HG03196 (cell line): ENCODE measurements at regions not wholly inside any gene's neighbourhood (a gene's known extent, or its start where the extent isn't known, plus 50 kb on each side); places are given as distances from the start of the nearest gene placed in this dataset.
"Not testable (repeated sequence)": the region's sequence is repeated elsewhere in the genome, so short reads cannot be mapped to it uniquely, and the experiment has no call there.

Experiments
- ATAC-seq: cut with Tn5 transposase; IDR thresholded peaks from one replicate; pipeline ENCODE4 v1.9.1; 2021; ENCODE audit not compliant: unreplicated experiment

DNA sequence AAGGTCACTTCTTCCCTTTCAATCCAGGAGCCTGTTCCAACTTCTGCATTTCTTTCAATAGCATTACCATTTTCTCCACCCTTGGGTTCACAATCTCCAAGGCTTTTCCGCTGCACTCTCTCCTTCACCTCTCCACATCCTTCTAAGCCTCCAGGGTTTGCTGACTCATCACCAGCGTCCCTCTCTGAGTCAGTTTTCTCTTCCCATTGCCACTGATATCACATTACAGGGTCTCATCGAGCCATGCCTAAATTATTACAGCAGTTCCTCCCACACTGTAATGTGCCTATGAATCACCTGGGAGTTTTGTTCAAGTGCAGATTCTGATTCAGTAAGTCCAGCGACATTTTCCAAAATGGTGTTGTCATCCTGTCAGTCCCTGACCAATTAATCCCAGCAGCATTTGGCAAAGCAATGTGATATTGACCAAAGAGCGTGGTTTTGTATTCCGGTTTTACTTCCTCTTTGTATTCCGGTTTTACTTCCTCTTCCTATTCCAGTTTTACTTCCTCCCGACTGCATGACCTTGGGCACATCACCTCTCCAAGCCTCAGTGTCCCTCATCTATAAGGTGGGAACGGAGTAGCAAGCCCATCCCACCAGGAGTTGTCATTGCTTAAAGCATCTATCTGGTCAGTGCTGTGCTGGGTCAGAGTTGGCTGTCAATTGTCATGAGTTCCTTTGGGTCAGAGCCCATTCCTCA, 208.3 kb upstream of the NBPF12 start:
- not testable (repeated sequence) for ATAC-seq

- ATAC-seq = not testable (repeated sequence)
Measured at GRCh38 chr1:146715054-146715453, 223.1 kb upstream of the NBPF12 start.

GRCh38 chr1:146710838-146711521, 227.1 kb upstream of the NBPF12 start:
- not testable (repeated sequence) for ATAC-seq

- not testable (repeated sequence) for ATAC-seq
Measured at GRCh38 chr1:146709302-146709701, 228.8 kb upstream of the NBPF12 start.

- ATAC-seq = not testable (repeated sequence)
Measured at GRCh38 chr1:146704162-146704724, 233.9 kb upstream of the NBPF12 start.

DNA sequence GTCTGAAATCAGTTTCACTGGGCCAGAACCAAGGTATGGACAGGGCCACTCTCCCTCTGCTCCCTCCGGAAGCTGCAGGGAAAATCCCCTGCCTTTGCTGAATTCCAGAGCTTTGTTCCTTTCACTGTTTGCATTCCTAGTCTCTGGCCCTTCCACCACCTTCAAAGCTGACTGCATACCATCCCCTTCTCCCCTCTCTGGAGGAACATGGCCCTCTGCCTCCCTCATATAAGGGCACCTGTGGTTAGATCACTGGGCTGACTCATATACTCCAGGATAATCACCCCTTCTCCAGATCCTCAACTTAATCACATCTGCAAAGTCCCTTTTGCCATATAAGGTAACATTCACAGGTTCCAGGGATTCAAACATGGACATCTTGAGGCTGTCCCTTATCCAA, 236.8 kb upstream of the NBPF12 start:
- not testable (repeated sequence) for ATAC-seq

DNA sequence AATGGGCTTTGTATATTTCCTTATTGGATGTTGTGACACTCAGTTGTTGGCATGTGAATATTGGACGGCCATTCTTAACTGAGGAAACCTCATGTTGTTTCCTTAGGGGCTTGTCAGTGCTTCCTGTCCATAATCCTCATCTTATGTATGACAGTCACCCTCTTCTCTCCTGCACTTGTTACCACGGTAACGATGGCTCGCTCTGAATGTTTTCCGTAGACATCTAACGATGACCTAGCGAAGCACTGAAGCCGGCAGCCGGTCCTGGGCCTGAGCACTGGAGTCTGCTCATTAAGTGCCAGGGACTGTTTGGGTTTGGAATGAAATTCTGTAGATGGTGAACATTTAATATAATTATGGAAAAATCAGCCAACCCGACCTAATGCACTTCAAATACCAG, 242.7 kb upstream of the NBPF12 start:
- not testable (repeated sequence) for ATAC-seq

- not testable (repeated sequence) for ATAC-seq
Measured at GRCh38 chr1:146691798-146692197, 246.3 kb upstream of the NBPF12 start.

GRCh38 chr1:146688893-146689292, 249.2 kb upstream of the NBPF12 start:
- not testable (repeated sequence) for ATAC-seq

DNA sequence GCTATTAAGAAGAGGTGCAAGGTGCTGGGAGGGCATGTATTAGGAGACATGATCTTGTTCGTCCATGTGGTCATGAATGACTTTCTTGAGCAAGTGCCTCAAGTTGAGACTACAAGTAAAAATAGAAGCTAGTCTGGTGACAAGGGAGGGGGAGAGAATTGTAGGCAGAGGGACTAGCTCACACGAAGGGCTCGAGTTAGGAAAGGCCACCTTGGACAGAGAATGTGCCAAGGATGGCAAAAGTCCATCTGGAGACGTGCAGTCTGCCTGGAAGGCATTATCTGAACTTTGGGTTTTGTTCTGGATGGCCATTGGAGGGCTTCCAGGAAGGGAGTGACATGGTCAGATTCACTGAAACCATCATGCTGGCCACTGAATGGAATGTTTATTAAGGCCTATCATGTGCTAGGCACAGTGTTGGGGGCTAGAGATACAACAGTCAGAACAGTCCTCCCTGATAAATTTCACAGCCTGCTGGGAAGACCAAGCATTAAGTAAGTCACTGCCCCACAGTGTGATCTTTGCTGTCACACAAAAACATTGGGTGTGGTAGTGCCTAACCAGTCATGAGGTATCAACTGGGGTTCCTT, 251.3 kb upstream of the NBPF12 start:
- not testable (repeated sequence) for ATAC-seq

DNA sequence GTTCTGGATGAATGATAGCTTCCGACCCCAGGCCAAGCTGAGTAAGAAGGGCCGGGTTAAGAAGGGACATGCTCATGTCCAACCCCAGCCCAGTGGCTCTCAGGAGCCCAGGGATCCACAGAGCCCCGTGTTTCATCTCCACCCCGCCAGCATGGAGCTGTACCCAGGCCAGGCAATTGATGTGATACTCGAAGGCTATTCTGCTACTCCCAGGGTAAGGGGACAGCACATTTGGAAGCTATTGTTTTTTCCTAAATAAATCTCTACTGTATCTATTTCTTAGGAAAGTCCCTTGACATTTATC, 255.0 kb upstream of the NBPF12 start:
- ATAC-seq = not testable (repeated sequence)

DNA sequence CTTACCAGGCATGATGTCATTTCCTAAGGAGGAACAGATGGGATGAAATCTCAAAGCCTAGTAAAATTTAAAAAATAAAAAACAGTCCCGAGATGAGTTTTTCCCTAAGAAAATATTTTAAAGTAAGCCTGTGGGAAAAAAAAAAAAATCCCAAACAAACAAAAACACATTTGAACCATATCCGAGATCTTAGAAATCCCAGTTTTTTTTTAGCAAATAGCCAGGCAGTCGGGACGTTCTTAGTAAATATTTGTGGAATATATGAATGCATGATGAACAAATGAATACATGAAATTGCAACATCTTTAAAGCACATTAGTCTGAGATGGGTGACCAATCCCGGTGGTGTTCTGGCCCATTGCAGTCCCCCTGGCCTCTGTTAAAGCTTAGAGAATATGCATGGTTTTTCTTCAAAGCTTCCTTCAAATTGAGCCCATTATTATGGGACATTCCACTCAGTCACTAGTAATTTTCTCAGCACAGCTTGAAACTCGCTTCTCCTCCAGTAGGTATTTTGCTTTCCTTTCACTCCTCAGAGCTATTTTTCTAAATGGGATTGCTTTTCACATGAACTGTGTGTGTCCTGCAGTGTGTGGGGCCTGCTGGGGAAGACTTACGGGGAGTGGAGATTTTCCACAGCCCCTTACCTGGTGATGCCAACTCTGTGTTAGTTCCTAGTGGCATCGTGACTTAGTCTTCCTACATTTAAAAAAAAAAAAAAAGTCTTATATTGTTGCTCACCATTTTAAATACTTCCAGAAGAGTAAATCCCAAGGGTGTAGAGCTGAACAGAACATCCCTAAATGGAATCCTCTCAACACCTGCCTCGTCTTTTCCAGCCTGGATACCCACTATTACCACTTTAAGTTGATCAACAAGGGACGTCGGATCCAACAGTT, 255.6 kb upstream of the NBPF12 start:
- not testable (repeated sequence) for ATAC-seq

DNA sequence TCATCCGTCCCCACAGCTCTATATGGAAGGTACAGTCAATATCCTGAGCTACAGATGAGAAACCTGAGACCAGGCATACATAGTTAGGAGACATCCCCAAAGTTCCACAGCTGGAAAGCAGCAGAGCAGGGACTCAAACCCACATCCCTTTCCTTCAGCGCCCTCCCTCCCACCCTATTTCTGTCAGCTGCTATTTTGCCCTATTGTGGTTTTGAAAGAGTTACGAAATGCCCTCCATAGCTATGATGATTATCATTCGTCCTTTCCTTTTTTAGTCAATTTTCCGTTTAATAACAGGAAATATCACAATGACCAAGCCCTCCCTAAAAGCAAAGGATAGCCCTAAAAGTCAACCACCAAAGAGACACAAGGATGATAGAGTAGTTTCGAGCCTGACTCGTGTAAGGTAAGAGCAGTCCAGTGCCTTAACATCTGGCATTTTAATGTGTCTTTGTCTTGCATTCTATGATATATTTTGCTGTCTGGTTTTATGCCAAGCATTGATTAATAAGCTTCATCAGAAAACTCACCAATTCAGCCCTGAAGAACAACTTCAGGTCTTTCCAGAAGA, 264.3 kb upstream of the NBPF12 start:
- not testable (repeated sequence) for ATAC-seq

DNA sequence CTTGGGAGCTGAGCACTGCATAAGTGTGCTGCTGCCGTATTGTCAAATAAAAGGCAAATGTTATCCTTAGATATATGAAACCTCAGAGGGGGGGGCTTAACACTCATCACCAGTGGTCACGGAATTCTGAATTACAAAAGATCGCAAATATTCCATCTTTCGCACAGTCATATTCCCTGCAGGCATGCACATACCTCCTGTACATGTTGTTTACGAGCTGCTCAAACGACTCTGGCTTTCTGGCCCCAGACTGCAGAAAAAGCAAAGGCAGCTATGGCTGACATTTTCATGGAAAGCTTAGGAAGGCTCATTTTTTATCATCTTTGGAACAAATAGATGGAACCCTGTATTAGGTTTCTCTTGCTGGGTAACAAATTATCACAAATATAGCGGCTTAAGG, 265.5 kb upstream of the NBPF12 start:
- ATAC-seq = not testable (repeated sequence)

DNA sequence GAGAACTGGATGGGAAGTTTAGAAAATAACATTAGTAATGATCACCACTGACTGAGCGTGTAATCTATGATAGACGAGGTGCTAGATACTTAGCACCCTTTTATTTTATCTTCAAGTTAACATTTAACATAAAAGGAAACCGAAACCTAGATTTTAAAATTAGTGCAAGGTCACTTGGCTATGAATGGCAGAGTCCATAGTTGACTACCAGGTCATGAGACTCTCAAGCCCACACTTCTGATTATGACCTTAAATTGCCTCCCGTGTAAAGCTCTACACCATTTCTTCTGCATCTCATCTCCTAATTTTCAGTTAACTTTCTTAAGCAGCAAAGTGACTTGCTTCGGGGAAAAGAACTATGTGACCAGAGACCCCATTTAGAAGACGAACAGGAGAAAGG, 266.5 kb upstream of the NBPF12 start:
- not testable (repeated sequence) for ATAC-seq

DNA sequence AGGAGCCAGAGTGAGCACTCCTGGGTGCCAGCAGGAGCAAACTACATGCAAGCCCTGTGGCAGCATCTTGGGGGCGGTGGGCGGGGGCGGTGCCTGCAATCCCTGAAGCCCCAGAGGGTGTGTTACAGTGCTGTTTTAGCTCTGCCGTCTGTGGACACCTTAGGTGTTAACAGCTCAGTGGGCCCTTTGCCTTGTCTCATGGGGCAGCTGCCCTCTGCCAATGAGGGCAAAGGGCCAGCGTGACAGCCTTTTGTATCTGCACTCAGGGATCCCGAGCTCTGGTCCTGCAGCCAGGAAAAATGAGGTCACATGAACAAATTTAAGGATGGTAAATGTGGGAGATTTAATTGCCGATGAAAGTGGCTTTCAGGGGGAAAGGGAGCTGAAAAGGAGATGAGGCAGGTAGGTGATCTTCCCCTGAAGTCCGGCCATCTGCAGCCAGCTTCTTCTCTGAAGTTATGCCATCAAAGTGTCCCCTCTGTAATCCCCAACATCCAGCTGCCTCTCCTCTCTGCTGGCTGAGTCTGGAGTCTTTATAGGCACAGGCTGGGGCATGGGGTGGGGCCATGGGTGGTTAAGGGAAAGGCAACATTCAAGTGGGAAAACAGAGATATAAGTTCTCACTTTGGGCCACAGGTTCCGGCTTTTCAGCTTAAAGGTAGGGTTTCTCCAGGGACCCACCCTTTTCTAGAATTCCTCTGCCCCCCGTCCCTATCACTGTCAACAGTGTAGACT, 267.1 kb upstream of the NBPF12 start:
- not testable (repeated sequence) for ATAC-seq

DNA sequence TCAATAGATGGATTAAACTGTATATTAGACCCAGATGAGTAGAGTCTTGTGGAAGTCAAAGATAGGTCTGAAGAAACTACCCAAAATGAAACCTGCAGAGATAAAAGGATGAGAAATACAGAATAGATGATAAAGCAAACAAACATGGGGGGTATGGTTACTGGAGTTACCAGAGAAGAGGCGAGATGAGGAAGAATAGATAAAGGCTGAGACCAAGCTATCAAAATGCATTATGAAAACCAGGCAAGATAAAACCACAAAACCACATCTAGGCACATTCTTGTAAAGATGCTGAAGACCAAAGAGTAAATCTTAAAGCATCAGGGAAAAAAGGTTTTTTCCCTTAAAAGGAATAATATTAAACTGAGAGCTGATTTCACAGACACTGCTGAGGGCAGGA, 271.8 kb upstream of the NBPF12 start:
- not testable (repeated sequence) for ATAC-seq

- ATAC-seq = not testable (repeated sequence)
Measured at GRCh38 chr1:146660242-146660641, 277.9 kb upstream of the NBPF12 start.

GRCh38 chr1:146656356-146657060, 281.6 kb upstream of the NBPF12 start:
- not testable (repeated sequence) for ATAC-seq
